ENCODE measurements at regions not wholly inside any gene's neighbourhood (a gene's known extent, or its start where the extent isn't known, plus 50 kb on each side); places are given as distances from the start of the nearest gene placed in this dataset.

- TF ChIP-seq CTCF (IDR thresholded peaks at IDR 0.05; ENCODE audit: low read depth, low read length, poor library complexity, severe bottlenecking) (no peak), EZH2phosphoT487 (IDR thresholded peaks at IDR 0.05; ENCODE audit: borderline replicate concordance, low read length) (no peak)
Measured at GRCh38 chr1:177432897-177433296, 262.1 kb downstream of the BRINP2 start.

All from DOHH2 (cell line).